HG03060 (cell line): ENCODE measurements at regions not wholly inside any gene's neighbourhood (a gene's known extent, or its start where the extent isn't known, plus 50 kb on each side); places are given as distances from the start of the nearest gene placed in this dataset.
A peak's percentile ranks its signal among the peaks of the same experiment; 100 is the strongest.

Experiments used
- ATAC-seq: cut with Tn5 transposase; IDR thresholded peaks from one replicate; pipeline ENCODE4 v1.9.1; 2021; ENCODE audit warnings: low read depth, moderate number of reproducible peaks; ENCODE audit not compliant: unreplicated experiment

DNA sequence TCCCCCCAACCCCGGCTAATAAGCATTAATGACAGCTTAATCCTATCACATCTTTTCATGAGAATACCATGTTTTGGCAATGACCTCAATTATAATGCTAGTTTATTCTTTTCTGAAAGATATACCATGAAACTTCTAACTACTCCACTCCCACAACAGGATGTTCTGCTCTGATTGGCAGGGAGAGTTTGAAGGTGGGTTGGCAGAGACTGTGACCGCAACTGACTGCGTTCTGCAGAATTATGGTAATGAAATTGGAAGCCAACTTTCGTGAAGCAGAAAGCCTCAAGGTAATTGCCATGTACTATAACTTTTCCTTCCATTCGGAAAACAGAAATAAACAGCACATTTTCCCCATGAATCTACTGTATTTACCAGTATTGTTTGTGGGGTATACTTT, 288.2 kb upstream of the SEMA3D start:
- no peak for ATAC-seq

DNA sequence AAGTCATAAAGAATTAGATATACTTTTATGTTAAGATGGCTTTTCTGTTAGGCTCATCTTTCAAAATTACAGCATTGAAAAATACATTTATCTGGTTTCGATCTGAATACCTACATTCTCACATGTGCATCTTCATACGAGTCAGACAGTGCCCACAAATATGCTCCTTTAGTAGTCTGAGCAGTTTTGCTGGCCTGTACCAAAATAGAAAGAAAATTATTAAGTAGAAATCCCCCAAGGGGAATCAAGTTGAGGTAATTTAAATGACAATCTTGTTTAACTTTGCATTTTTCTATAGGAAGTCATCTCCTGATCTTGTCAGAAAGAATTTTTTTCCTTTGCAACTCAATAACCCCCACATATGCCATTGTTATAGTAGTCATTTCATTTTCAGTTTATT, 287.4 kb upstream of the SEMA3D start:
- peak; percentile 76 for ATAC-seq

DNA sequence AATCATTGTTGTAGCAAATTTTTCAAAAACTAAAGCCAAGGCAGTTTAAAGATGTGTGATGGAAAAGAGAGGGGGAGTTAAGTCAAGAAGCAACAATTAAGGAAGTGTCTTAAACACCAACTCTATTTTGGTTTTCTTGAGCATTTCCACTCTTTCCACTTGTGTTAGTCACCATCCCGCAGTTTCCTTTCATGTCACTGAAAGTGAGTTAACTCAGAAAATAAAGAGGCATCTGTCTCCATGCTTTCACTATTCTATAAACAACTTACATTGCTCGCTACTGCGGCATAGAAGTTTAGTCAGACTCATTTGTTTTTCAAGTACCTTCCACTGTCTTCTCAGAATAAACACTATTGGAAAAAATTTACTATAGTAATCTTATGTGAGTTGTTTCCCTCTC, 284.9 kb upstream of the SEMA3D start:
- ATAC-seq: peak; percentile 50

DNA sequence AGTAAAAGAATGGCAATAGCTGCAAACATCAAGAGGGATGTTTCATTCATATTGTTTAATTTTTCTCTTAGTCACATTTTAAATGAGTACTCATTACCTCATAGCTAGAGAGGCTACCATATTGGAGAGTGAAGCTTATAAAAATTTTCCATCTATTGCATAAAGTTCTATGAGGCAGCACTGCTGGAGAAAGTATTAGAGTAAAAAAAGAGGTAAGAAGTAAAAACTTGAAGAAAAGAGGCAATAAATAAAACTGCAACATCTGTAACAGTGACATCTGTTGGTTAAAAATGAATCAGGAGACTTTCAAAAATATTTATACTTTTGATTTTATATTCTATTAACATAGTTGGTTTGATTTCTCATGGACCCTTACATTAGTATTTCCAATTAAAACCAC, 284.5 kb upstream of the SEMA3D start:
- ATAC-seq: no peak

DNA sequence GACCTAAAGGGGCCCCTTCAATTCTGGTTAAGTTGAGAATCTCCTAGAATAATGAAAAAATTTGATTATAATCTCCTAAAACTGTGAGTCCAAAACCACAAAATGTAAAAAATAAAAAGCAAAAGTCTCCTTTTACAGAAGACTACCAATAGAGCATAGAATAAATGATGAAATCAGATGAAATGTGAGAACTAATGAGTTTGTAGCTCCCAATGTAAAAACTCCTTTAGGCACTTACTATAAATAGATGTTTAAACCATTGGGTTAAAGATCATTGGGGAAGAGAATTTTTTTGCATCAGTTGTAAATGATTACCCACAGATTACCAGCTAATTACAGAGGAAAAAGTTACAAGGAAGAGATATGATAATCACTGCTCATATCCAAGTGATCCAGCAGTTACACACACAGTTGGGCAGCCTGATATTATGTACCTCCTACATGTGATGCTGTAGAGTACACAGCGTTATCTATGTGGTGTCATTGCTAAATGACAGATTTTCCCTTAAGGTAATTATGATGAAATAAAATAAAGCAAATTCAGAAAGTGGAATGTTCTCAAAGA, 282.7 kb upstream of the SEMA3D start:
- ATAC-seq: no peak

DNA sequence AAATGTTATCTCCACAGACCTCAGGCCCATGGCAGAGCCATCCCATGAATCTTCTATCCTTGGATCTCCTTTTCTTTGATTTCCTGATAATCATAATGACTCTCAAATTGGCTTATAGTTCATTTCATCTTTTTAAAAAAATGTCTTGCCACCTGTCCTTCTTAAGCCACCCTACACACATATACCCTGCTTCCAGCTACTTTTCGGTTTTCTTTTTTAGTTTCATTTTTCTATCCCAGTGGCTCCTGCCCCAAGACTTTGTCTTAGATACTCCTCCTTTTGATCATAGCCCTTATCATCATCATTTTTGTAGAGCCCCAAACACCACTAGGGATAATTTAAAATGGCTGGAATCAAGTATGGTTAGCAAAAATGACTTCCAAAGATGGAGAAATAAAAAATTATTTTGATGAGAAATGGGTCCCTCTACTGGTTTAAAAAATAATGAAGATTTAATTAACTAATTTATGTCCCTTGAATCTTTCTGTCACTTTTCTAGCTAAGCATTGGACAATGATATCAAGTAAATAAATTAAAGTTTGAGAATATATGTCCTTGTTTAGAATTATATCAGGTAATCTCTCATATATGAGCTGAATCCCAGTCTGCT, 277.3 kb upstream of the SEMA3D start:
- no peak for ATAC-seq

DNA sequence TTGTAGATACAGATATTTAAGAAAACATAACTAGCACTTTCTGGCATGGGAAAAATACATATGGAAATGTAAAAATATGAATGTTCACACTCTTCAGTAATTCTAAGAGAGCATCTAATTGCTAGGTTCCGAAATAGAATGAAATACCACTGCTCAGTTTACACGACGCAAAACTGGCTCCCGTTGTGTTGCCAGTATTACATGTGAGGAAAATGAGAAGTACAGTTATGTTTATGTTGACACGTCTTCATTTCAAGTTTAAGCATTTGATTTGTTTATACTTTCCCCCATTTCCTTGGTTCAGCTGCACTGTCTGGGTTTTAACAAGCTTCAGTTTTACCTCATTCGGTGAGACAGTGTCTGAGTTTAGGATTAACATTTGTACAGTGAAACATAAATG, 275.8 kb upstream of the SEMA3D start:
- ATAC-seq: no peak

DNA sequence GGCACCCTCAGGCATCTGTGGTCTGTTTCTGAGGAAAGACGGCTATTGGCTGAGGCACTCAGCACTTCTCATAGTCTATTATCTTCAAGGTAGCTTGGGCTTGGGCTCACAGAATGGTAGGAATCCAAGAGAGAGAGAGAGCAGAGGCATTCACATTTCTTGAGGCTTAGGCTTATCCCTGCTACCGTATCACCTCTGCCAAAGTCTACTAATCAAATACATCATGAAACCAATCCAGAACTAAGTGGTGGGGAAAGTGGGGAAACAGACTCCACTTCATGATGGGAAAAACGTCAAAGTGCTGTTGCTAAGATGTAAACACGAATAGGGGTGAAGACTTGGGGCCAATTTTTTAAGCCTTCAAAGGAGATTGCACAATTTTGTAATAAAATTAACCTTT, 271.1 kb upstream of the SEMA3D start:
- no peak for ATAC-seq

DNA sequence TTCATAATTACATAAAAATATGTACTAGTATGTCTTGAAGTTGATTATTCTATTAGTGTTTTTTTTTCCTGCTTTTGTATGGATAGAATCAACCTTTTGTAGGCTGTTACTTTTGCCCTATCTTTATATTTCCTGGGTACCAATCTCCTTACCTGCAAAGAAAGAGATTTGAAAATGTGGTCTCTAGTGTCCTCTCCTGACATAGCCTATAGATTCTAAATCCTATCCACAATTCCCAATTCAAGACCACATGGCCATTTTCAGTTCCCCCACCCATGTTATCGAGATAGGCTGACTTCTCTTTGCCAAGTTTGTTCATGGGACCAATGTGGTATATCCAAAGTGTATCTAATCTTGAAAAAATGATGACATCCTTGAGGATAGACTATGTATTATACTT, 269.4 kb upstream of the SEMA3D start:
- ATAC-seq: no peak

DNA sequence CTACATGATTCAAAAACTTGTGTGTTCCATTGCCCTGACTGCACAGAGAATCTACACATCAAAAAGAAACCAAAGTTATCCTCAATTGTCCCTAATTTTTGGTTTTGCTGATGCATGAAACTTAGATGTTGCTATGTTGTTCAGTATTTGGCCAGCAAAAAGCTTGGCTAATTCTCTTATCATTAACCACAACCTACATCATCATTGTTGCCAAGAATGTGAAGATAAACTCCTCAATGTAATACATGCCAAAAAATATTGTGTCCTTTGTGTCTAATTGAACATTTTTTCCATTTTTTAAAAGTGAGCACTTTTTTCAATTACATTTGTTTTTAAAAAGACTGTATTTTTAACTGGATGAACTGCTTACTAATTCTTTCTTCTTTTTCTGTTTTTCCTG, 268.0 kb upstream of the SEMA3D start:
- ATAC-seq: no peak

DNA sequence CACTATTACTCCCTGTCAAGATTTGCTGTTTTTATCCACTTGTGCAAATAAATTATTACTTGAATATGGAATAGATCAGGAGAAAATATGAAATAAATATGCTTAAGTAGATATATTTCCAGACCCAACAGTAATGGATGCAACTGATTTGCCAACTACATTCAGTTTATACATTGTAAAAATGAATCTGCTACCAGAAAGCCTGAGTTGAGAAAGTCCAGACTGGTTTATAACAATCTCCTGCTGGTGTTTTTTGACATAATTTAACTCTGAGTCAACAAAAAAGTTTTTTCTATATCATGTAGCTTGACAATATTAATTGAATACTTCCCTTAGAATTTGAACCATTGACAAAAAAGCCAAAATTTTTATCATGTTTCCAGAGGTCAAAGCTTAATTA, 265.8 kb upstream of the SEMA3D start:
- no peak for ATAC-seq

DNA sequence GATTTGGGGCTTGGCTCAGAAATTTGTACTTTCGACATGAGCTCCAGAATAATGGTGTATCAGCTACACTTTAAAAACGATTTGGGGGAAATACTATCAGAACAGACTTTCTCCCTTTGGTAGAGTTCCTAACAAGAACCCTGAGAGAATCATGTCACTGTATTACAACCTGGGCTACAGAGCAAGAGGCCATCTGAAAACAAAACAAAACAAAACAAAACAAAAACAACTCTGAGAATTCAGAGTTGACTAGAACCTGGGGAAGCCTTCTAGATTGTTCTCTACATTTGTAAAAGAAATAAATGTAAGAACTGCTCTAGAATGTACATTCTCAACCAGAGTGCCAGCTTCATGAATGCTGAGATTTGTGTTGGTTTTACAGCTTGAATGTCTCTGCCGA, 262.6 kb upstream of the SEMA3D start:
- ATAC-seq: no peak

DNA sequence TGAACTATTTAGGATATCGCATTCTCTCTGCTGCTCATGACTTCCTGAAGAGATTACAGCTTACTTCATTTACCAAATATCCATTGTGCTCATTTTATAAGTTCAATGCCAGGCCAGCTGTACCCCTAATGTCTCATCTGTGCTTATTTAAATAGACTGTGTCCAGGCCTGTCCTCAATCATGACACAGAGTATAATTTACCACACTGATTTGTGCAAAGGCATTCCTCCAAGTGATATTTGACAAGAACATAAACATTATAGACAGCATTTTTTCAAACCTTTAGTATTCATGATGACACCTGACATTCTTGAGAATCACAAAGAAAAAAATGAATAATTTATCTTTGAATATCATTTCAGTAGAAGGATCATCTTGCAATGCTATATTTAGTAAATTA, 260.1 kb upstream of the SEMA3D start:
- ATAC-seq: no peak

DNA sequence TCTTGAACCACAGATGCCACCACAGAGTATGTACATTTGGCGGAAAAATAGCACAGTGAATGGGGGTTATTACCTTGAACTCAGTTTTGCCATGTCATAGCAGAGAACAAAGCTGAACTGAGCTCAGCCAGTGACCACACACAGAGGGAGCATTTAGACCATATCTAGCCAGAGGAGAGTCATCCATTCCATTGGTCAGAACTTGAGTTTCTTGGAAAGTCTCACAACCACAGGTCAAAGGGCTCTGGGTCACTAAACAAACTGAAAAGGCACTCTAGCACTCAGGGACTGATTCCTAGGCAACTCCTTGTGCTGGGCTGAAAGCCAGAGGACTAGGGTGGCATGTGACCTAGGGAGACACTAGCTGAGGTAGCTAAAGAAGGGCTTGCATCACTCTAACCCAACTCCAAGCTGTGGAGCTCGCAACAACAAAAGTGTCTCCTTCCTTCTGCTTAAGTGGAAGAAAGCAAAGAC, 239.7 kb upstream of the SEMA3D start:
- no peak for ATAC-seq

DNA sequence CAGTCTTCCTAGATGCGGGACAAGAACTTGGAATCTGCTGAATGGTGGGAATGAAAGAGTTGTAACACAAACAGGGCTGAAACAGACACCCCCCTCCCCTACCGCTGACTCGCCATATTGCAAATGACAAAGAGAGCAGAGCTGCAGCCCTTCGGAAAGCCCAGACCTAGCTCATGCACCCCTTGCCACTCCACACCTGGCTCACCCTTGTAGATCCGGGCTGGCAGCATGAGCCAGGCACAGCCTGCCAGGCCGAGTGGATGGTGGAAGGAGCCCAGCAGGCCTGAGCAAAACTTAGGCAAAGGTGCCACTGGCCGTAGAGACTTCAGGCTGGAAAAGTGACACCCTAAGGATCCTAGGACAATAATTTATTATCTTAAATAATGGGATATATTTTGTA, 237.4 kb upstream of the SEMA3D start:
- ATAC-seq: no peak

DNA sequence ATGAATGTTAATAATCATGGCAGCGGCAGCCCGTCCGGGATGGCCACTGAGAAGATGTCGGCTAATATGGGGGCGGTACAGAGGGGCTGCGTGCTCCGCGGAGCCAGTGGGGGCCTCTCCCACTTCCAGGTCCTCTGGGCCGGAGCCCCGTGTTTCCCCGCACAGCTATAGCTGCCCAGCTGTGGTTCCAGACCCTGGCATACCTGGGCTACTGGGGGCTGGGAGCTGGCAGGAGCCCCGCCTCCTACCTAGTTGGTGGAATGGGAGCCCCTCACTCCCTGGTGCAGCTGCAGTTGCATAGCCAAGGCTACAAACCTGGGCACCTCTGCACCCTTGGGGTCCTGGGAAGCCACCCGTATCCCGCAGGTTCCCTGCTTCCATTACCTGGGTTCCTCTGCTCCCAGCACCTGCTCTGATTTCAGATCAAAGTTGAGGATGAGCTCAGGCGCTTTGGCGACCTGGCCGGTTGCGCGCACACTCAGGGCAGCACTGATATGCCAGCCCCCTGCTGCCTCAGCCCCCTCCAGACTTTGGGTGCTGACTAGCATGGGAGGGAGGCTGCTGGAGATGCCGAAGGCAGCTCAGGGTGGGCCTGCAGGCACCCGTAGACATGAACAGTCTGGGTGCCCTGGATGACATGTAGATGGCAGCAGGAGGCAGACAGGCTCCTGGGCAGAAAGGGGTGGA, 236.5 kb upstream of the SEMA3D start:
- no peak for ATAC-seq

DNA sequence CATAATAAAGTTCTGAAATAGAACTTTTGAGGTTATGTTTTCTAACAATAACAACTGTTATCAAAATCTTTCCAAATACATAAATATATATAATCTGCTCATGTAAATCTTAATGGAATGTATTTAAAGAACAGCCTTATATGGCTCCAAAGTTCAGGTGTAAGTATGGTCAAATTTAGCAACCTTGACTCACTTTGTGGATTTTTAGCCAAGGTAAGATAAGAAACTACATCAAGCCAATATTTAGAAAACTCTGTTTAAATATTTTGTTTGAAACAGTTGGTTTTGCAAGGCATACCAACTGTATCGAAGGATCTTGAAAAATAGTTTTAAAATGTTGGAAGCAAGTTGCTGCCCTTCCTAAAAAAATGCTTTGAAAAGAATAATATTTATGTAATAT, 228.9 kb upstream of the SEMA3D start:
- ATAC-seq: no peak

DNA sequence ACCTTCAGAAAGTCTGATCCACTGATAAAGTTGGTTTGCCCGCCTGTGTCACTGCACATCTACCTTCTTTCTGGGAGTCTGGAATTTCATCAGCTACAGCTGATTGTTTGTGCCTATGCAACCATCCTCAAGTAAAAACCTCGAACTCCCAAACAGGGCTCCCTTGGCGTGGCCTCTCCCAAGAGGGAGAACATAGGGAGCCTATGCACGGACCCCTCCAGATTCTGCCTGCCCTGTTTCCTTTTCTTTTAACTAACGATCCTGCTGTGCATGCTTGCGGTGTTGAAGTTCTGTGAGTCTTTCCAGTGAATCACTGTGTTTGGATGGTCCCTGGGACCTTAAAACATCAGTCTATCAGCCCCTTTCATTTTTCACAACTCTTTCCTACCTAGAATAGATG, 226.9 kb upstream of the SEMA3D start:
- ATAC-seq: no peak

DNA sequence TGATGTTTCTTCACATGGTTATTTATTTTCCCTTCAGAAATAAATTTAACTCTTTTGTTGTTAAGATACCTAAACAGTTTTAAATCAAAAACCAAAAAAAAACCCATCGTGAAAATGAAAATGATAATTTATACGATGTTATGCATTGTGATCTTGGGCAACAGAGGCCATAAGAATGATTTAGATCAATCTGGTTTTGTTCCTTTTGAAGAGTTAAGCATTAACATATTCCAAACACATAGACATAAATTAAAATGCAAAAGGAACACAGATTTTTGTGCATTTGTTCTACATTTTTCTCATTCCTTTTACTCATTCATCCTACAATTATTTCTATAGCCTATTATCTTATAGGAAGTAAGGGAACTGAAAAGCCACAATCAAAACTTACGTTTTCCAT, 226.1 kb upstream of the SEMA3D start:
- no peak for ATAC-seq

DNA sequence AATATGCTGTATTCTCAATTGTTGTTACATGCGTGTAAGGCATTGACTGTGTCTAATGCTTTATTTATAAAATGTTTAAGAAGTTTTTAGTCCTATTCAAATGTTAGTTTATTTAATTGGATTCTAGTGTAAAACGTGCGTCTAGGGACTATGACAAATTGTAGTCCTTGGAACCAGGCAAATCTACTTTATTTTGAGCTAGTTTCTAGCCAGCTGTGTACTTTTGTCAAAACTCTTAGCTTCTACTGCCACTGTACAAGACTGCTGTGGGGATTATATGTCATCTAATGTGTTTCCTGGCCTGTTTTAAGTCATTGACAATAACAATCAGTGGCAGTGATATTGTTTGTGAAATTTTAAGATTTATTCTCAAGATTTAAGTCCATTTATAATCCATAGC, 220.5 kb upstream of the SEMA3D start:
- ATAC-seq: no peak

DNA sequence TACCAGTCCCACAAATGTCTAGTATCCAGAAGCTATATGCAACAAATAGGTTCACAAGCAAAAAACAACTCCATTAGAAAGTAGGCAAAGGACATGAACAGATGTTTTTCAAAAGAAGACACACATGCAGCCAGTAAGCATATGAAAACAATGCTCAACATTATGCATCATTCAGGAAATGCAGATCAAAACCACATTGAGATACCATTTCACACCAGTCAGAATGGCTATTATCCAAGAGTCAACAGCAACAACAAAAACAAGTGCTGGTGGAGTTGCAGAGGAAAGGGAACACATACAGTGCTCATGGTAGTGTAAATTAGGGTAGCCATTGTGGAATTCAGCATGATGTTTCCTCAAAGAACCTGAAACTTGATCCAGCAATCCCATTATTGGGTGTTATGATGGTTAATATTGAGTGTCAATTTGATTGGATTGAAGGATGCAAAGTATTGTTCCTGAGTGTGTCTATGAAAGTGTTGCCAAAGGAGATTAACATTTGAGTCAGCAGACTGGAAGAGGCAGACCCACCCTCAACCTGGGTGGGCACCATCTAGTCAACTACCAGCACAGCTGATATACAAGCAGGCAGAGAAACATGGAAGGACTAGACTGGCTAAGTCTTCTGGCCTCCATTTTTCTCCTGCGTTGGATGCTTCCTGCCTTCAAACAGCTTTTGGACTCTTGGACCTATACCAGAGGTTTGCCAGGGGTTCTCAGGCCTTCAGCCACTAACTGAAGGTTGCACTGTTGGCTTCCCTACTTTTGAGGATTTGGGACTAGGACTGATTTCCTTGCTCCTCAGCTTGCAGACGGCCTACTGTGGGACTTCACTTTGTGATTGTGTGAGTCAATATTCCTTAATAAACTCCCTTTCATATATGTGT, 218.4 kb upstream of the SEMA3D start:
- no peak for ATAC-seq
